Left renal cortex interstitium (tissue), 4 donors: ENCODE measurements at regions not wholly inside any gene's neighbourhood (a gene's known extent, or its start where the extent isn't known, plus 50 kb on each side); places are given as distances from the start of the nearest gene placed in this dataset.
"Not testable (repeated sequence)": the region's sequence is repeated elsewhere in the genome, so short reads cannot be mapped to it uniquely, and the experiment has no call there.

Source experiments
- DNase-seq, 4 donors: peaks; one replicate each; pipeline ENCODE4 v3.0.0-alpha.2; 2013; ENCODE audit warnings: low read depth in 4 of 4, low spot score in 2 of 4, missing footprints in 1 of 4

DNA sequence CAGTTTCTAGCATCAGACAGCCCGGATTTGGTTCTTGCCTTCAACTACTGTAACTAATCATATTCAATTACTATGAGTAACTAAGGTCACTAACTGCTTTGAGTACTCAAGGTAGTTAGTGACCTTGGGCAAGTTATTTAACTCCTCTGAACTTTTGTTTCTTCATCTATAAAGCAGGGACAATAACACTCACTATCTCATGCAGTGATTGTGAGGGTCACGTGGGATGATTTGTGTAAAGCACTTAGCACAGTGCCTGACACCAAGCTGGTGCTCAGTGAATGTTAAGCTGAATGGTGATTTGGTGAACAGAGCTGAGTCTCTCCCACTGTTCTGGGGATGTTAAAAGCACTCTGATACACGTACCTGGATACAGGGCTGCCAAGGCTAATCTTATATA lies 171.3 kb upstream of the PLXNC1 start:
- no peak for DNase-seq

DNA sequence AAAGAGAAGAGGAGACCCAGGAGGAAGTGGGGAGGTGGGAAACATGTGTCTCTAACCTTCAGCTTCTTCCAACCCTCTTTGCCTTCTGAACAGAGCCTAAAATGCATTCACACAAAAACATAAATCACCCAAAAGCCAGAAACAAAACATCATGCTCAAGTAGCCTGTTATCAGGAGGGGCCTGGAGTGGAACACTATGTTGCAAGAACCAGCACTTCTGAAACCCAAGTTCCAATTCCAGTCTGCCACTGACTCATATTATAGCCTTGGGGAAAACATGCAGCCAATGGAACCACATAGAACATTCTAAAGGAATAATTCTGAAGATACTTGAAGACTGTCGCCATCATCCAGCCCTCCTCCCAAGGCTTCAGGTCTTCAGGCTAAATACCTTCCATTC lies 169.8 kb upstream of the PLXNC1 start:
- DNase-seq, result no peak

DNA sequence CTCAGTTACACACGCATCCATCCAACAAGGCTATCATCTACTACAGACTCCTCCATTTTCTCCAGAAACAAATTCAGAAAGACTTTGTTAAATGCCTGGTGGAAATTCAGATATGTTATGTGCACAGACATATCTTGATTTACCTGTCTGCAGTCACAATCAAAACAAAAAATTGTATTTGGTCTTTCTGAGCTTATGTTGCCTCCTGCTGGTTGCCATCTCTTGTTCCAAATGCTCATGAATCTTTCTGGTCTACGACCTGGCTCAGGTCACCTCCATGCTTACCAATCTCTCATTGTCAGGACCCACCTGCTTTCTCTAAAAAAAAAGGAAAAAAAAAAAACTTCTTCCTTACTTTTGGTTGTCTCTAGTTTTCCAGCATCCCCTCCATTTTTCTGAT lies 169.2 kb upstream of the PLXNC1 start:
- no peak for DNase-seq

DNA sequence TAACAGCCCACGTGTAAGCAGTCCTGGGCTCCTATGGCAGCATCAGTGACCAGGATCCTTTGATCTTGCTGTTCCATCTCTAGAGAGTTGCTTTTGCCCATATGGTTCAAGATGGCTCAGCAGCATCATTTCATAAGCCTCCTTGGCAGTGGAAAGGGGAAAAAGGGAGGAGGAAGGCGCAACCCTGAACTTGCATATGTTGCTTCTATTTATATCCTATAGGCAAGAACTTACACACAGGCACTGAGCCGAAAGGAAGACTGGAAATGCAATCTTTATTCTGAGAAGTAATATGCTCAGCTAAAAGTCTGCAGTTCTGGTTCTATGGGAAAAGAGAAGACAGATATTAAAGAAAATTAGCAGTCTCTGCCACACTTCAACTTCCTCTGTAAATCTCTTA lies 167.7 kb upstream of the PLXNC1 start:
- DNase-seq, result no peak

DNA sequence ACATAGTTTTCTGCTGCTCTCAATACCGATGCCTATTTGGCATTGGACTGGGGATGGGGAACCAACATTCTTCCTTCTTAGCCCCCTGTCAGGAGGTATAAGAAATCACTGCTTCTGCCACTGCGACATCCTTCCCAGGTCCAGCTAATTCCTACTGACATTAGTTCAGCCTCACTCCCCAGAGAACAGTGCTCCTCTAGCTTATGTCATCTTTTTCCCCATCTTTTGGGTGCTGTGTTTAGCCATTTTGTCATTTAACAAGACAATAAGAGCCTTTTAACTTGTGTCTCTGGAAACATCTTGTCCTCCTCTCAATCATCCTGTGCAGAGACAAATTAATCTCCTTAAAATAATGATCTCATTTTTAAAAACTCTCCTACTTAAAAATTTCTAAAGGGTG lies 167.0 kb upstream of the PLXNC1 start:
- no peak for DNase-seq

DNA sequence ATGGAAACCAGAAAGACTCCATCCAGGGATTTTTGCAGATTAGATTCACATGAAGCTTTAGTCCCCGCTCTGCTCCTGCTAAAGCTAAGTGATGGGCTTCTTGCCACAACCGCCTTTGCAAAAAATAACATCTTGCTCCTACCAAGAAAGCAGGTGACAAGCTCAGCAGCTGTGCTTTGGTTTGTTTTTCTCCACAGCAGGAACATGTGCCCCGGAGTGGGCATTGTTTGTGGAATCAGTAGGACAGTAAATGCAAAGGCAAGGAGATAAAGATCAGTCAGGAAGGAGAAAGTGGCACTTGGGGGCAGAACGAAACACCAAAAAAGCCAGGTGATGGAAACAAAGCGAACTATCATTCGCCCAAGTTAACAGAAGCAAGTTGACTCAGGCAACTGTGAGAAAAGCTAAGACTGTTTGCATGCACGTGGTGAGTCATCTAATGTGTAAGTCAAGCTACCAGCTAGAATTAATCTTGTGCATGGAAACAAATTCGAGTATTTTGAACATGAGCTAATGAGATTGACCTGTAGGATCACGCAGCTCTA lies 165.5 kb upstream of the PLXNC1 start:
- DNase-seq, result no peak

DNA sequence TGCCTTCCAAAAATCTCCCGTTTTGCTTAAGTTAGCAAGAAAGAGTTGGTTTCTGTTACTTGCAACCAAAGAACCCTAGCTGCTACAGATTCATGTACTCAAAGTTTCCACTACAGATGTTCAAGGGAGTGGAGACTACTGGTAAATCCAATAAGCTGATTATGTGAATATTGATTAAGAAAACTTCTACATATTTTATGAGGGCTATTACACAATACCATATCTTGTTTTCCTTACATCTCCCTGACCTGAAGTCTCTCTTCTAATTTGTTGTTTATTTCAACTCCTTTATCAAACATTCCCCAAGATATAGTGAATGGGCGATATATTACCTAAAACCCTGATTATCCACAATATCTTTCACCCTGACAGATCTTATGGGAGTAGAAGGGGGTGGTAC lies 164.4 kb upstream of the PLXNC1 start:
- DNase-seq, result no peak

DNA sequence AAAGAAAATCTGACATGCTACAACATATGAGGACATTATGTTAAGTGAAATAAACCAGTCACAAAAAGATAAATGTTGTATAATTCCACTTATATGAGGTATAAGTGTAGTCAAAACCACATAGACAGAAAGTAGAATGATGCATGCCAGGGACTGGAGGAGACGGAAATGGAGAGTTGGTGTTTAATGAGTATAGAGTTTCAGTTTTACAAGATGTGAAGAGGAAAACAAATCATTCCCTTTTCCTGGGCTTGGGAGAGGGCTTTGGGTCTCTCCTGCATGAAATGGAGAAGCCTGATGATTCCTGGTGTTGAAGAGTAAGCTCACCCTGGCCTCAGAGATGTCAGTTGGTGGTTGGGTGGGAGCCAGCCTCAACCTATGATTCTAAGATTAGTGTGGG lies 158.4 kb upstream of the PLXNC1 start:
- no peak for DNase-seq

DNA sequence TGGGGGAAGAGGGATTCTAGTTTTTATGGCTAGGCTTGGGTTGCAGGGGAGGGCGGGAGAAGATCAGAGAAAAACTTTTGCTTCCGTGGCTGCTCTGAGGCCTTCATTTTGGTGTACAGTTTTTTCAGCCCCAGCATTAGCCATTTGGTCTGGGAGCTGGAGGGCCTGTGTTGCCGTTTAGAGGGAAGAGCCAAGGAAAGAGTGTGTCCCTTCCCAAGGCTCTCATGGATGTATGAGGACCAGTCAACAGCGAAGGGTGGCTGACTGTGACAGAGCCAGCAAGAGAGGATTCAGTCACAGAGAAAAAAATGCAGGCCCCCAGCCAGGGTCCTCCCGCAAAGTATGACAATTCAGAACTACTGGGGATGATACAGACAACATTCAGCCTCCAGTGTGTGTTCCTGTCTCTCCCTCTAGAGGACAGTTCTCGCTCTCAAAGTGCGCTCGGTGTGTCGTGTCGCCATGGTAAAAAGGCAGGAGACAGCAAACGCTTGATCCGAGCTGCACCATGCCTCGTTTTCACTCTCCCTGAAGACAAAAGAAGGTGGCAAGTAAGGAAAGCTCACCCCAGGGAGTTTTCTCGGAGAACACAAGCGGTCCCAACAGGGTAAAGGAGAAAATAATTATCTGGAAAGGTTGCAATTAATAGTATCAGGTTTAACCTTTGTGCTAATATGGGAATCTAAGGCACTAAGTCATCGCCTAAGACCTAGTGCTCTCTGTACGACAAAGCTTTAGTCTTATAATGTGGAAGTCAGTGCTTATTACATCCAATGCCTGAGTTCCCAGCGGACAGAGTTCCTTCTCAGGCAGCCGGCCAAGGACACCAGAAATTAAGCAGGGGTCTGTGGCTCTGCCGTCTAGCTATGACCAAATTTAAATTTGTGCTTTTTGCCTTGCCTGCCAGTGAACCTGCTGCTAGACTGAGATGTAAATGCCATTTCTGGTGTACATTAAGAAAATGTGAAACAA lies 157.3 kb upstream of the PLXNC1 start:
- peak; percentile 29 to 61 (median 46) for DNase-seq

DNA sequence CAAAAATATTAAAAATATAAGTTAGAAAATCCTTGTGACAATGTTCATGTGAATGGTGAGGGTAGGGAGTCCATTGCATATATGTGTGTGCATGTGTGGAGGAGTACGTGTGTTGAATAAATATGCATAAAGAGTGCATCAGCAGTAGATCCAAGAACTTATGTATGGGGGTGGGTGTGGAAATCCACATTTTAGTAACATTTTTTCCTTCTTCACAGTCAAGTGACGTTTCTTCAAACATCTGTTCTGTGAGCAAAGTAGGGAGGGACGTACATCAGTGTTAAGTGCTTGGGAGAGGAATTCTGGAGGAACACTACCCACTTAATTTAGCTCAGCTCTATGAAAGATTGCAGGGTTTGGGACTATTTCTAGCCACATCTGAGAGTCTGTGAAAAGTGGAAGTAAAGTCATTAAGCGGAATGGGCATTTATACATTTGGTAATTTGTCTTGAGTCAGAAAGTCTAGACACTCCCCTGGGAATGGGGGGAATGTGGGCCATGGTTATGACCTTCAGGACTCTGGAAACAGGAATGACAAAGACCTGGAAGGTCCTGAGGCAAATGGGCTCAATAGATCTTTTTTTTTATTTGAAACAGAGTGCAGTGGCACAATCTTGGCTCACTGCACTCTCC lies 156.4 kb upstream of the PLXNC1 start:
- no peak for DNase-seq

DNA sequence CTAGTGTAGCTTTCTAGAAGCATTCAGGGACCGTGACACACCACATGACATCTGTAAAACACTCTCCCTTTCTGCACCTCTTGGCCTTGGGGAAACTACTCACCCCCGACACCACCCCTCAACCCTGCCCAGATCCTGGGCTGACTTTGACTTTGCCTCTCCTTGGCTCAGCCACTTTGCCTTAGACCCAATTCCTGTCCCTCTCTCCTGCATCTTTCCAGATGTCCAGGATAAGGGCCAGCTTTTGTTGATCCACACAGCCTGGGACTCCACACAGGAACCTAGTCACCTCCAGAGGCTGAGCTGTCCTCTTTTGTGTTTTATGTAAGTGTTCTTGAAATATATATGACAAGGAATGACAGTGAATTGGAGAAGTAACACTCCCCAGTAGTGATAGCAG lies 153.7 kb upstream of the PLXNC1 start:
- no peak for DNase-seq

DNA sequence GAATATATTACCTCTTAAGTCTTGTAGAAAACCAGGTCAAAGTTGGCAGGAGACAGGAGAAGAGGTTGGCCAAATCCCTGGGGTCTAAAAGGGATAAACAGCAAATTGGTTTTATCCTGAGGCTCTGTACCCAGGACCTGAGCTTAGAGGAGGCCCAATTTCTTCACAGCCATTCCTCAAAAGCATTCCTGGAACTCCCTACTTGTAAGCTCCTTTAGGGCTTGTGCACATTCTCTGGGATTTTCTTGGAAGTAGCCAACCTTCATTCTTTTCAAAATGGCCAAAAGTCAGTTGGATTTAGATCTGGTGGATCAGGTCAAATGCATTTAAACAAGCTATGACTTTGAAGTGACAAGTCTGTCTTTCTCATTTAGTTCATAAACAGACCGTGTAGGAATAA lies 152.1 kb upstream of the PLXNC1 start:
- no peak for DNase-seq

DNA sequence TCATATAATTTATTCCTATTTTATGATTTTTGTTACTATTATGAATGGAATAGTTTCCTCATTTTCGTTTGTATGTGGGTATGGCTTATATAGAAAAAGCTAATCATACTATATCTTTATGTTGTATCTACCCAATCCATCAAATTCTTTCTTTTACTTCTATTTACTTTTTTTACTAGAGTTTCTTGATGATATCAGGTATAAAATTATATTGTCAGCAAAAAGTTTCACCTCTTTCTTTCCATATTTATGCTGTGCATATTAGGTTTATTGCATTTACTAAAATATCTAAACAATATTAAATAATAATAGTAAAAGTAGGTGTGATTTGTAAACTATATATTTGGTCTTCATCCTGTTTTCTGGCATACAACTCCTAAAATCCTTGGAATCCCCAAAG lies 146.7 kb upstream of the PLXNC1 start:
- DNase-seq, result no peak

DNA sequence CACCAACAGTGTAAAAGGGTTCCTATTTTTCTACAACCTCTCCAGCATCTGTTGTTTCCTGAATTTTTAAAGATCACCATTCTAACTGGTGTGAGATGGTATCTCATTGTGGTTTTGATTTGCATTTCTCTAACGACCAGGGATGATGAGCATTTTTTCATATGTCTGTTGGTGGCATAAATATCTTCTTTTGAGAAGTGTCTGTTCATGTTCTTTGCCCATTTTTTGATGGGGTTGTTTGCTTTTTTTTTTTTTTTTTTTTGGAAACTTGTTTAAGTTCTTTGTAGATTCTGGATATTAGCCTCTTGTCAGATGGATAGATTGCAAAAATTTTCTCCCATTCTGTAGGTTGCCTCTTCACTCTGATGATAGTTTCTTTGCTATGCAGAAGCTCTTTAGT lies 145.5 kb upstream of the PLXNC1 start:
- not testable (repeated sequence) for DNase-seq

DNA sequence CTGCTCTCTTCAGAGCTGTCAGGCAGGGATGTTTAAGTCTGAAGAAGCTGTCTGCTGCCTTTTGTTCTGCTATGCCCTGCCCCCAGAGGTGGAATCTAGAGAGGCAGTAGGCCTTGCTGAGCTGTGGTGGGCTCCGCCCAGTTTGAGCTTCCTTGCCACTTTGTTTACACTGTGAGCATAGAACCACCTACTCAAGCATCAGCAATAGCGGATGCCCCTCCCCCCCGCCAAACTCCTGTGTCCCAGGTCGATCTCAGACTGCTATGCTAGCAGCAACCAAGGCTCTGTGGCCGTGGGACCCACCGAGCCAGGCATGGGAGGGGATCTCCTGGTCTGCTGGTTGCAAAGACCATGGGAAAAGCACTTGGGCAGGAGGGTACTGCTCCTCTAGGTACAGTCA lies 140.5 kb upstream of the PLXNC1 start:
- not testable (repeated sequence) for DNase-seq

DNA sequence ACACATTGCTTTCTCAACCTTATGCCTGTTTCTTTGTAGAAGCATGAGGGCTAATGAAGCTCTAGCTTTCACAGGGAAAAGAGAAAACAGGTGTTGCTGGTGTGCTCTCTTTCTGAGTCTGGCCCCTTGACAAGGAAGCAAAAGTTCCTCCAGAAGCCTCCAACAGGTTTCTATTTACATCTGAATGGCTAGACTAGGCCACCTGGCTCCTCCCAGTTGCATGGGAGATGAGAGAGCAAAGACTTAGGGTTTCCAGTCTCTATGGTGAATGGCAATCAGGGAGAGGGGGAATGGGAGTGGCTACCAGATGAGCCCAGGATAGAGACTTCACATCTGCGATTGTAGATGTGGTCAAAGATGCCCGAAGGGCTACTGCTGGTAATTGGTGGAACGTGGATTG lies 138.1 kb upstream of the PLXNC1 start:
- DNase-seq, result no peak

DNA sequence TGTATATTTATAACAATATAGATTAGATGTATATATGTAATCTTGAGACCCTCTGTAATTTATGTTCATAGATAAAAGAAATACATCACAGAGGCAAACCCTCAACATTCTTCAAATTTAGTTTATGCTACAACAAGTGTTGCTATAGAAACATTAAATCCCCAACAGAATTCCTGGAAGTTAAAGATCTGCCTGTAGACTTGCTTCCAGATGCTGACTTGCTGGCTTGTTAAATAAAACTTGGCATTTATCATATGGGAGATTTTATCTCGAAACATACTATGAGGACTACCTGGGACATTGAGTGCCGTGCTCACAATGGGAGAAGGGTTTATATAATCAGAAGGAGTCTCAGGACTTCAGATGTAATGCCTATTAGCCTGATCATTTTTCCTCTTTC lies 136.3 kb upstream of the PLXNC1 start:
- no peak for DNase-seq

DNA sequence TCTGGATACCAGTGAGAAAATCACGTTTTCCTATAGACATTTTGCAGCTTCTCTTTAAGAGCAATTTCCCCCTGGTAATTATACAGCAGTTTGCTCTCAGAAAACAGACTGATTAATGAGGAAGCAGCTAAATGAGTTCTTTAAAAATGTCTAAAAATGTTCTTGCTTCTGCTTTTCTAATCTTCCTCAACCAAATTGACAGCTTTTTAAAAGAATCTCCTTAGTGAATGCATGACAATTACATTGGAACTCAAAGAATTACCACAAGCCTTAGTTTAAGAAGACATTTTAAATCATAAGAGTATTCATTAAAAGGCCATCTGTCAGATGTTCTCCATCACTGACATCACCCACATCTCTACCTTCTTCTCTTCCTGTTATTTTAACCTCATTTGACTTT lies 135.8 kb upstream of the PLXNC1 start:
- DNase-seq, result no peak

DNA sequence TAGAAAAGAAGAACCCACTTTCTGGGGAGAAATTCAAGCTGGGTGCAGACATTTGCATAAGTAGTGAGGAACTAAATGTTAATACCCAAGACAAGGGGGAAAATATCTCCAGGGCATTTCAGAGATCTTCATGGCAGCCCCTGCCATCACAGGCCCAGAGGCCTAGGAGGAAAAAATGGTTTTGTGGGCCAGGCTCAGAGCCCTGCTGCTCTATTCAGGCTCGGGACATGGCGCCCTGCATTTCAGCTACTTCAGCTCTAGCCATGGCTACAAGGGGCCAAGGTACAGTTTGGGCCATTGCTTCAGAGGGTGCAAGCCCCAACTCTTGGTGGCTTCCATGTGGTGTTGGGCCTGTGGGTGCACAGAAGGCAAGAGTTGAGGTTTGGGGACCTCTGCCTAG lies 131.1 kb upstream of the PLXNC1 start:
- DNase-seq, result not testable (repeated sequence)

DNA sequence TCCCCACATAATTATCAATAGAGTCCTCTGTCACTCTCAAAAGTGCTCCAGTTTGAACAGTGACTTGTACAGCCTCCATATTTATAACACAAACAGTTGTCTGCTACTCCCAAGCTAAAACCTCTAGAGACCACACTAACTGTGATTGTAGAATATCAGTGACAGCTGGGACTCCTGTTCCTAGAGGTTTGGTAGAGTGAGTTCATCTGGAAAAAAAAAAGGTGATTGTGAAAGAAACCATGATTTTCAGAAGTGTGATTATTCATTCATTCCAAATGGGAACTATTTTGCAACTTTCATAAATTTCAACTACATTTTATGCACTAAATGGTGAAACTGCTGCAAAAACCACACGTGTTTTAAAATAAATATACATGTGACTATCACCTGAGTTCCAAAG lies 128.0 kb upstream of the PLXNC1 start:
- DNase-seq, result no peak

DNA sequence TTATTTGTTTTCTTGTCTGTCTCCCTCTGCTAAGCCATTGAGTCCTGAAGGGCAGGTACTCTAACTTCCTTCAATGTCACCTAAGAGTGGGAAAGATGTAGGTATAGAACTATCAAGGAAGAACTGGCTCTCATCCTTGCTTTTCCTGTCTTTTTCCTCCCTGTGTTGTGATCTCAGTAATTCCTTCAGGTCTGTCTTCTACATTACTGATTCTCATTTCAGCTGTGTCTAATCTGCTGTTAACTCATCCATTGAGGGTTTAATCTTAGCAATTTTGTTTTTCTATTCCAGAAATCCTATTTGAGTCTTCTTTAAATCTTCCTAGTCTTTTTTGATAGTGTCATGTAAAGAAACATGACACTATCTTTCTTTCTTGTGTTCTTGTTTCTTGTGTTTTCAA lies 124.5 kb upstream of the PLXNC1 start:
- no peak for DNase-seq

DNA sequence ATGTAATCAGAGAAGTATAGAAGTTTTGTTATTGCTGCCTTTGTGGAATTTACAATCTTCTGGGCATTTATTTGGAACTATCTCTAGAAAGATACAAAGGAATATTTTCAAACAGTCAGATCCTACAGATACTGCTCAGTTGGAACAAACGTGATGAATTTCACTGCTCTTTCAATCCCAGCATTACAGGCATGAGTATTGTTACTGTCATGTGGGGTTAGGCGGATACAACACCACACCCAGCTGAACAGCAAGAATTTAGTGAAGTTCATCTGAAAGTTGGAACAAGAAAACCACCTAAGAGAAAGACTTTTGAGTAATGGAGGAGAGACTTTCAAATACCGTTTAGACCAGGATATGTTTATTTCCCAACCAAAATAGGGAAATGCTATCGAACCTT lies 123.3 kb upstream of the PLXNC1 start:
- DNase-seq, result no peak
